ENCODE measurements at regions not wholly inside any gene's neighbourhood (a gene's known extent, or its start where the extent isn't known, plus 50 kb on each side); places are given as distances from the start of the nearest gene placed in this dataset.

GRCh38 chr4:183852910-183853547 is 52.1 kb upstream of the STOX2 start:
- DNase-seq (ENCODE audit: low read depth): no peak
- TF ChIP-seq CTCF (IDR thresholded peaks at IDR 0.05; ENCODE audit: low read depth, low read length, missing control alignments): no peak
- H3K4me3 ChIP-seq (ENCODE audit: low read depth, low read length): no peak overlapping the region
- in situ Hi-C loops (cut with HindIII; ENCODE audit: low sequenced_read_pairs): no loop called here

GRCh38 chr4:183853548-183853940 is 51.6 kb upstream of the STOX2 start:
- no peak for TF ChIP-seq CTCF (IDR thresholded peaks at IDR 0.05; ENCODE audit: low read depth, low read length, missing control alignments)
- DNase-seq (ENCODE audit: low read depth): no peak
- H3K4me3 ChIP-seq (ENCODE audit: low read depth, low read length): no peak overlapping the region
- in situ Hi-C loops (cut with HindIII; ENCODE audit: low sequenced_read_pairs): no loop called here

Data from astrocyte of the cerebellum (primary cell).